ENCODE measurements at regions not wholly inside any gene's neighbourhood (a gene's known extent, or its start where the extent isn't known, plus 50 kb on each side); places are given as distances from the start of the nearest gene placed in this dataset.

DNA sequence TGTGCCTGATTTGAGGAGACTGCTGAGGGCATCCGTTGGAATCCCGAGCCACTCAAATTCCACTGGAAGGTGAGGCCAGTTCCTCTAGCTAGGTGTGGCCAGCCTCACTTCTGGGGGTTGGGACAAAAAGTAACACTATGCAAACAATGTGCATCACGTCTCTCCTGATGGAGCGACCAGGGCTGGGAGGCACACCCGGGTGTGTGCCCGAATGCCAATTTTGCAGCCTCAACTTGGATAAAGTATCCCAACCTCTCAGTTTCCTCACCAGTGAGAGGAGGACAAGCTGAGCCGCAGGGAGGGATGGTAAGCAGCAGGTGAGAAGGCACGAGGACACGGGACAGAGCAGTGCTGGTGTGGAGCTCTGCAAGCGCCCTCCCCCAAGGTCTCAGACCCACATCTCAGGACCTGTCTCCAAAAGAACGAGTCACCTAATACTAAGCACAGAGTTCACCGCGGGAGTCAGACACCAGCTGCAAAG, 218.3 kb downstream of the HAUS1 start:
- TF ChIP-seq CTCF (IDR thresholded peaks at IDR 0.05; ENCODE audit: low read depth, low read length, poor library complexity, severe bottlenecking) (no peak), EZH2phosphoT487 (IDR thresholded peaks at IDR 0.05; ENCODE audit: borderline replicate concordance, low read length) (no peak)

All from DOHH2 (cell line).